HG03135 (cell line): ENCODE measurements at regions not wholly inside any gene's neighbourhood (a gene's known extent, or its start where the extent isn't known, plus 50 kb on each side); places are given as distances from the start of the nearest gene placed in this dataset.

ENCODE experiments used
- ATAC-seq: cut with Tn5 transposase; IDR thresholded peaks from one replicate; pipeline ENCODE4 v1.9.1; 2021; ENCODE audit warnings: mild to moderate bottlenecking, moderate library complexity; ENCODE audit not compliant: unreplicated experiment

GRCh38 chr5:18977880-18978279 is 1010.1 kb downstream of the CDH18 start:
- ATAC-seq = no peak

DNA sequence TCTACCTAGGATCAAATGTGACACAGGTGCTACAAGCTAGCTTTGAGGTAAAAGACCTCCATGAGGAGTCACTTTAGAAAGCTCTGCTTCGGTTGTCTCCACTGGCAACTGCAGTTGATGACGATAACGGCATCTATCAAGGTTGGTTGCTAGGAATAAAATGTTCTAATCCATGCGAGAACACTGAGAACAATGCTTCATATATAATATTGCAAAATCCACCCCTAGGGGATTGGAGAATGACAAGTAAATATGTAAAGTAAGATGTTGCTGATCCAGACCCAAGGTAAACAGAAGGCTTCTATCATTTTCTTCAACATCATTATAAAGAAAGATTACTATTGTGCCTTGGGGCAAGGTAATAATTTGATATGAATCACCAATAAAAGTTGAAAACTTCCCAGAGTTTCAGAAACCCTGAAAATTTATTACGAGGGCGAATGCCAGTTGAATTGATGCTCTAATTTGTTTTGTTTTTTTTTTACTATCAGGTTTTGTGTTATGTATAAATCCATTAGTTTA is 1003.4 kb downstream of the CDH18 start:
- ATAC-seq = no peak

DNA sequence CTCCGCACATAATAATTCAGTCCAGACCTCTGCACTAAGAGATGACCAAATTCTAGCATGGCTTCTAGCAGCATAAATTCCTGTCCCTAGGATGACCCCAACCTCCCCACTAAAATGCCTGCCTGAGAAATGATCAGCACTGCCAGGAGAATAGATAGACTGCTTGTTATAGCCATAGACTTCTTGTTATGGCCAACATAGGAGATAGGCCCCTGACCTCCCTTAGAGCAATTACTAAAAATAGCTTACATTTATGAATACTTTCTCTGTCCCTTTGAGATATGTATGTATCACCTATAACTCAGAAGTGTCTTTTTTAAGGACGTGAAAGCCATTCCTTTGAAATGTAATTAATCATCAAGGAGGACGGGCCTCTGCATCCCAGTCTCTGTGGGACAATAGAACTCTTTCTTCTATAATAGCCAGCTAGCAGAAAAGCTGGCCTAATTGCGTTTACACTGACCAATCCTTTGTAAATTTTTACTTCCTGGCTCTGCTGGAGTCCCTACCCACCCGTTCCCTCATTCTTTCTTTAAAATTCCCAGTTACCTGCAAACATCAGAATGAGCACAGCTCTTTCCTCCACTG is 1002.7 kb downstream of the CDH18 start:
- ATAC-seq = no peak

DNA sequence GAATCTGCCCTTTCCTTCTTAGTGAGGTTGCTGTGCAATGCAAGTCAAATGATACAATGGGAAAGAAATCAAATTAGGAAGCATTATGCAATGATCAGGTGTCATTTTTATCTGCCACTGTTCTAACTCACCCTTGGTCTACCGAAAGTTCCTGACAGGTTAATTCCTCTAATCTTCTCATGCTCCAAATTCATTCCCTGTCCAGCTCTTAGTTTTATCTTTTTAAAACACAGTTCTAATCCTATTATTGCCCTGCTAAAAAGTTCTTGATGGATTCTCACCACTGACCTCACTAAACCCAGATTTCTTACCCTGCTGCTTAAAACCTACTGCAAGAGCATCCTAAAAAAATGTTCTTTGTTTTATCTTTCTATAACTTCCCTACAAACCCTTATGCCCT is 1000.9 kb downstream of the CDH18 start:
- no peak for ATAC-seq

- ATAC-seq = no peak
Measured at GRCh38 chr5:18990852-18991251, 997.1 kb downstream of the CDH18 start.

GRCh38 chr5:18992264-18992663 is 995.7 kb downstream of the CDH18 start:
- ATAC-seq = no peak

DNA sequence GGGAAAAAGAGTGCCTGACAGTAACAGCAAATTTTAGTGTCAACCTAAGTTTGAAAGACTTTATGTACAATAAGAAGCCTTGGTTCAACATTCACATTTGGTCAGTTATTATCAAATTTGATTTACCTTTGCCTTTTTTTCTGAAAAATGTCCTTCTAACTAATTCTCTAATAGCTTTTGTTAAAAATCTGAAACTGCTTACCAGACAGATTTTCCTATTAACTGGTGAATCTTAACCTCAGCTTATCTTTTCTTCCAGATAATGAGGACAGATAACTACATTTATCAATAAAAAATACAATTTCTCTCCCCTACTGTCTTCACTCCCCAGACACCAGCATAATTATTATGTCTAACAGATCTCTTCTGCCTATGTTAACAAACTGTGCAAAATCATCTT is 988.5 kb downstream of the CDH18 start:
- no peak for ATAC-seq

DNA sequence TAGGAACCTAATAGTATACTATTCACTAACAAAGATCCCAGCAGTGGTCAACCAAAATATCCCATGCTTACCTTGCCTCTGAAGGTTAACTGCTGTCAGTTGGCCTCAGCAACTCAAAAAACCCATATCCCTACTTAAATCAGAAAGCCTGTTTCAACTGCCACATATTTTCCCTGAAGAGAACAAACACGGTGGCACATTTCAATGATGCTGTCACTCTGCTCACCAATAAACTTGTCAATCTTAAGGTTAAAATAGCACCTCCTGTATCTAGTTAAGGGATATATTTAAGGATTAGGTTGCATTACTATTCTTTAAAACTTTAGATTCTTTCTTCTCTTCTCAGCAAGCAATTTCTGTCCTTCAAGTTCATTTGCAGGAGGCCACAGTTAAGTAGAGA is 986.9 kb downstream of the CDH18 start:
- ATAC-seq = no peak

GRCh38 chr5:19001539-19001938 is 986.5 kb downstream of the CDH18 start:
- ATAC-seq = no peak

- no peak for ATAC-seq
Measured at GRCh38 chr5:19002111-19002510, 985.9 kb downstream of the CDH18 start.

DNA sequence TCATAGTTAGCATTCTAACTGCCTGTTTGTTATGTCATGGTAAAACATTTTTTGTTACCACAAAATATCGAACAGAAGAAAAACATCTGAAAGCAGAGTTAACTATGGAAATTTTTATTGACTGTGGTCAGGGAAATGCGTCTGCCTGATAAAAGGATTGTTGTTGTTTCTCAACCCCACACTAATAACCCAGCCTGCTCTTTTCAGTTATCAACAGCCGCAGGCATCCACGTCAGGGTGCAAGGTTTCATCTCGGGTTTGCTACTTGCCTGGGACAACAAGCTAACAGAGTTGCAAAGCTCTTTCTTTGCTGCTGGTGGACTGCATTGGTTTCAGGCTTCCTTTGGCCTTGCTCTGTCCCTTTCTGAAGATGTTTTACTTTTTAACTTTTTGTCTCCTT is 969.2 kb downstream of the CDH18 start:
- ATAC-seq = no peak

- no peak for ATAC-seq
Measured at GRCh38 chr5:19031491-19031890, 956.5 kb downstream of the CDH18 start.

DNA sequence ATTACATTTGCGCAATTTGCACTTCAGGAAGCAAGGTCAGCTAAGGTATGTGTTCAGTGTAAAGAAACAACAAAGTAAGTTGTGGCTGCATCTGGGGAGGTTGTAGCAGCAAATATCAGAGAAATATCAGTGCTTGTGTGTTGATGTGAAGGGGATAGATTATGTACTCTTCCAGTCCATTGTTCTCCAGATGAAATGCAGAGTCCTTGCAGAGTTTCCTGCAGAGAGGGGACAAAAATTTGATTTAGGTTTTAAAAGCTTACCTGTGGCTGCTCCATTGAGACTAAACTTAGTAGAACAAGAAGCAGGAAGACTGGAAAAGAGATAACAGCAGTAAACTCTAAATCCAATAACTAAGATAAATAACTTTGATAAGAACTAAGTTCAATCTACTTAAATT is 952.2 kb downstream of the CDH18 start:
- no peak for ATAC-seq

DNA sequence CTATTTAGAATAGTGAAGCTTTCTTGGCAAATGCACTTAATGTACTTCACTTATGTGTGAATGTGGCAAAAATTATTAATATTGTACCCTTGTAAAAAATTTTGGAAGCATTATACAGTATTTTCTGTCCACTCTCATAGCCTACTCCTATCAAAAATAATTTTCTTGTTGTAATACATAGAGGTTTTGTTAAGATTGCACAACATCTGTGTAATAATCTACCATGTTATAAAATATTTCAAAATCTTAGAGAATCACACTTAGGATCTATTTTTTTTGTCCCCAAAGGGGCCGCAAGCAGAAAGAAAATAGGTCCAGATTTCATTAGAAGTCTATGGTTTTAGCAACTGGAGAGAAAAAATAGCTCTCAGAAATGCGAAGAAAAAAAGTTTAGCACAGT is 945.9 kb downstream of the CDH18 start:
- no peak for ATAC-seq

DNA sequence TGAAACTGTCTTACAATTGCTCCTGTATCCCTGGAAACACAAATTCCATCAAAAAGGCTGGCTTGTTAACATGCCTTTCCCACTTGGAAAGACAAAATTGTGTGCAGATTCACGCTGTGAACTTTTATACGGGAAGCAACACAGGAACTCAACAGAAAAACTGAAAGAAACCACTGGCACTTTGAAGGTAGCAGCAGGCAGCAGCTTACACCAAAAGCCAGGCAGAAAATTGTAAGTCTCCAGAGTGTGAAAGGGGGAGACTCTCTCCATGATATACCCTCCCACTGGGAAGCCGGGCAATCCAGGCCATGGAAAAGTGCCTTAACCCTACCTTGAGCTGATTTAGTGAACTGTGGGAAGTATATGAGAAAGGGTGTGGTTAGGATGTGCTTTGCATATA is 943.7 kb downstream of the CDH18 start:
- ATAC-seq = no peak

DNA sequence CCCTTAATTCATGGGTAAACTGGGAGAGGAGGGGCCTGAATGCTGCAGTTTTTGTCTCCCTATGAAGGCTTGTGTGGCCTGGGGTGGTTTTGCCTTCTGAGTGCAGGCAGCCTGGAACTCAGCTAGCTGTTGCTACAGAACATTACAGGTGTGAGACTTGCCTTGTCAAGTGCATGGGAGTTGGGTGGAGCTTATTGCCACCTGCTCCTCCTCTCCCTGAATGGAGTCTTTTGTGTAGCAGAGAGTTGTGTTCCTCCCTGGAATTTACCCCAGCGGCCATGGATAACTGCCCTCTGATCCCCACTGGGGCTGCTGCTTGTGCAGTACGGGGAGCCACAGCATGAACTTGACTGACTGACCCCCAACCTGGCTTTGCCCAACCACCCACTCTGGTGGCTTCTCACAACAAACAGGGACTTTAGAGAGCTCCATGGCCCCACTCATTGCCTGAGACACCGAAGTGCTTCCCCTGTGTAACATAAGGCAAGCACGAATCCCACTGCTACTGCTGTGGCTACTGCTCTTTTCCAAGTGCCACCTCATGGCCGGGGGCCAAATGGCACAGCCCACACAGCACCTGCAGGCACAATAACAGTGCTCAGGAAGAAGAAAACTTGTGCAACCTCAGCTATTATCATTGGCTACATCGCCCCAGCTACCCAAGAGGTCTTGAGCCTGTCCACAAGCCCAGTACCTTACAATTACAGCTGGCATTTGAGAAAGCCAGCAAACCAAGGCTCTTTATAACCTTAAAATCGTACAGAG is 942.9 kb downstream of the CDH18 start:
- no peak for ATAC-seq

GRCh38 chr5:19047277-19047676 is 940.7 kb downstream of the CDH18 start:
- ATAC-seq = no peak

- no peak for ATAC-seq
Measured at GRCh38 chr5:19048726-19049125, 939.3 kb downstream of the CDH18 start.

GRCh38 chr5:19058216-19058615 is 929.8 kb downstream of the CDH18 start:
- ATAC-seq = no peak

DNA sequence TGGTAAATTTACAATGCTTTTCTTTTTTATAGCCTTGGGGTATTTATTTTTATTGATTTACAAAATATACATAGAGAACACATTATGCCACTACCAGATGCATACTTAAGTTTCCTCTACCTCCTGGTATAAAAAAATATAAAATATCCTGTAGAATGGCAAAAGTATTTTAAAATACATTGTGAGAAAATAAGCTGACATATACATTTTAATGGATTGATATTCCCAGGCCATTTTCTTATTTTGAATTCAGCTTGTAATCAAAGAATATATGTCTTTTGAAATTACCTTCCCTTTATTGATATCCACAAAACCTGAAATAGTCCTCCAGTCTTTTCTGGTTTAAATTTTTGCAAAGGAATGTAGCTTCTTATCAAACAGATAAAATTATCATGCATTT is 923.9 kb downstream of the CDH18 start:
- ATAC-seq = no peak

DNA sequence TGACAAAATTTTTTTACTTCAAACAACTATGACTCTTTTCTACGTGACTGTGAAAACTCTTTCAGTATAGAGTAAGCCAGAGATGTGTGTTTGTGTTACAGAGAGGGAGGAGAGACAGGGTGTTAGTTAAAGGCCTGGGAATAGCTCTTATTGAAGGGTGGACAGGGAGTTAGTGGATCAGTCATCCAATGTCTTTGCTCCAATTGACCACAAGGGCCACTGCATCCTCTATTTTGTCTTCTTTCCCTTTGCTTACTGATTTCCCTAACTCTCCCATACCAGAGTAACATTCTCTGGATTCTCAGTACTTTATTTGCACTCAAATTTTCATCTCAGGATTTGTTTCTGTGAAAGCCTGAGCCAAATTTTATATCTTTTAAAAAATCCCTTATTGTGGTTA is 920.3 kb downstream of the CDH18 start:
- no peak for ATAC-seq

DNA sequence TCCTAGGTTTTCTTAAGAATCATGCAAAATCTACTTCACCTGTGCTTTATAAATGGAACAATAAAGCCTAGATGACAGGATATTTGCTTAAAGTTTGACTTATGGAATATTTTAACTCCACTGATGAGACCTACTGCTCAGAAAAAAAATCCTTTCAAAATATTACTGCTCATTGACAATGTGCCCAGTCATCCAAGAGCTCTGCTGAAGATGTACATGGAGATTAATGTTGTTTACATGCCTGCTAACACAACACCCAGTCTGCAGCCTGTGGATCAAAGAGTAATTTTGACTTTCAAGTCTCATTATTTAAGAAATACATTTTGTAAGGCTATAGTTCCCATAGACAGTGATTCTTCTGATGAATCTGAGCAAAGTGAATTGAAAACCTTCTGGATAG is 889.6 kb downstream of the CDH18 start:
- ATAC-seq = no peak

DNA sequence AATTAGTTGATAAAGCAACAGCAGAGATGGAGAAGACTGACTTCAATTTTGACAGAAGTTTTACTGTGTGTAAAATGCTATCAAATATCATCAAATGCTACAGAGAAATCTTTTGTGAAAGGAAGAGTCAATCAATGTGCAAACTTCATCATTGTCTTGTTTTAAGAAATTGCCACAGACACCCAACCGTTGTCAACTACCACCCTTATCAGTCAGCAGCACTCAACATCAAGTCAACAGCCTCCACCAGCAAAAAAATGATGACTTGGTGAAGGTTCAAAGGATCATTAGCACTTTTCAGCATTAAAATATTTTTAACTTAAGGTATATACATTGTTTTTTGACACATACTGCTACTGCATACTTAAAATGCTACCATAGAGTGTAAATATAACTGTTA is 888.8 kb downstream of the CDH18 start:
- no peak for ATAC-seq
